ENCODE measurements at regions not wholly inside any gene's neighbourhood (a gene's known extent, or its start where the extent isn't known, plus 50 kb on each side); places are given as distances from the start of the nearest gene placed in this dataset.

- no peak for TF ChIP-seq CTCF (IDR thresholded peaks at IDR 0.05)
- no peak for TF ChIP-seq EP300 (IDR thresholded peaks at IDR 0.05)
- no peak for TF ChIP-seq POLR2AphosphoS5 (IDR thresholded peaks at IDR 0.05)
- TF ChIP-seq POLR2A (IDR thresholded peaks at IDR 0.05): no peak
Measured at GRCh38 chr11:15716550-15716949, 601.8 kb downstream of the INSC start.
